ENCODE measurements at regions not wholly inside any gene's neighbourhood (a gene's known extent, or its start where the extent isn't known, plus 50 kb on each side); places are given as distances from the start of the nearest gene placed in this dataset.

DNA sequence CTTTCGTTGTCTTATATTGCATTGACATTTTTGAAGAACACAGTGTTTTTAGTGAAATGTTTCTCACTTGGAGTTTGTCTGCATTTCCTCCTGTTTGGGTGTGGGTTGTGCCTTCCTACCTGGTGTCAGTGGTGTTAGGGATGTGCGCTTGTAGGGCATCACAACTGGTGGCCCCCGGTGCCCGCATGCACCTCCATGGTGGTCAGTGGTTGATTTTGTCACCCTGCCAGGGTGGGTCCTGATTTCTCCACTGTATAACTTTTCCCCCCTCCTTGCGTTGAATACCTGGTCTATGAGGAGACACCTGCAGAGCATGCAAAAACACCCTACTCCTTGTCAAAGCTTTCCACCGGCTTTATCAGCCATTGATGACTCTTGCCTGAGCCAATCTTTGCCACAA is 132.9 kb downstream of the BARX1 start:
- H3K4me2 ChIP-seq (ENCODE audit: low read depth, low read length), result no peak overlapping the region
- BruUV-seq (replicated peaks), result no TSS peak
- in situ Hi-C loops (cut with HindIII; ENCODE audit: extremely low pct_ligation_motif_present, low pct_unique_long_range_greater_than_20kb) (loop anchor here (5.0 kb wide), 1 partner anchor 140 kb away; no protein-coding TSS in a partner anchor), intact Hi-C loops (cut with micrococcal nuclease; ENCODE audit: unreplicated experiment) (no loop called here)
- no peak overlapping the region for H3K27ac ChIP-seq (ENCODE audit: extremely low read length, insufficient read depth, low read length)
- WGBS (ENCODE audit: low lambda C conversion rate), result 24% methylated on average over 5 of the region's 6 CpGs
- H2AFZ ChIP-seq (ENCODE audit: low read length), result no peak overlapping the region
- ChIA-PET CTCF (ENCODE audit: low intra/inter-chr PET ratio, low total read pairs) (no interaction called here), POLR2A (no interaction called here)
- no peaks in the 10 kb centered on the region for H3K79me2 ChIP-seq (ENCODE audit: insufficient read depth, low read length)
- no peaks in the 10 kb centered on the region for H4K20me1 ChIP-seq (ENCODE audit: insufficient read depth, low read length)
- TF ChIP-seq TBX2 (CRISPR knock-in tag; IDR thresholded peaks at IDR 0.05; ENCODE audit: borderline replicate concordance) (no peak), SPEN (CRISPR knock-in tag; IDR thresholded peaks at IDR 0.05; ENCODE audit: low read depth) (no peak), SIN3B (IDR thresholded peaks at IDR 0.05; ENCODE audit: low read length) (no peak), ZNF451 (CRISPR knock-in tag; IDR thresholded peaks at IDR 0.05) (no peak), ZBTB7A (CRISPR knock-in tag; IDR thresholded peaks at IDR 0.05) (no peak), TAF1 (CRISPR knock-in tag; IDR thresholded peaks at IDR 0.05) (no peak), FOXK2 (IDR thresholded peaks at IDR 0.05) (no peak), SMAD1 (CRISPR knock-in tag; IDR thresholded peaks at IDR 0.05; ENCODE audit: borderline replicate concordance, low read depth) (no peak)
- TF ChIP-seq, protein P1, sequence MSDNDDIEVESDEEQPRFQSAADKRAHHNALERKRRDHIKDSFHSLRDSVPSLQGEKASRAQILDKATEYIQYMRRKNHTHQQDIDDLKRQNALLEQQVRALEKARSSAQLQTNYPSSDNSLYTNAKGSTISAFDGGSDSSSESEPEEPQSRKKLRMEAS (IDR thresholded peaks at IDR 0.05), result no peak
- no peaks in the 10 kb centered on the region for H3K4me1 ChIP-seq (ENCODE audit: insufficient read depth, low read length)
- no peak for ATAC-seq
- H3K36me3 ChIP-seq (replicated peaks in 1 of 2; ENCODE audit: control insufficient read depth in 1 of 2, insufficient read depth in 2 of 2, low read length in 2 of 2), result no peaks in the 10 kb centered on the region
- no peak for DNase-seq (ENCODE audit: low spot score)
- H3K9ac ChIP-seq (ENCODE audit: insufficient read depth, low read depth, low read length), result no peak overlapping the region
- no peak overlapping the region for H3K4me3 ChIP-seq (replicated peaks in 1 of 3; ENCODE audit: insufficient read depth in 1 of 3, low read depth in 2 of 3, low read length in 3 of 3)
- no peaks in the 10 kb centered on the region for H3K9me3 ChIP-seq (ENCODE audit: low read length)
- peaks cover 0 to 2% of the 10 kb centered on the region in 2 experiments; a peak in 2 of 5 replicates for H3K27me3 ChIP-seq (ENCODE audit: control insufficient read depth in 1 of 2, insufficient read depth in 2 of 2, low read length in 2 of 2)
- FAIRE-seq, result no peak

DNA sequence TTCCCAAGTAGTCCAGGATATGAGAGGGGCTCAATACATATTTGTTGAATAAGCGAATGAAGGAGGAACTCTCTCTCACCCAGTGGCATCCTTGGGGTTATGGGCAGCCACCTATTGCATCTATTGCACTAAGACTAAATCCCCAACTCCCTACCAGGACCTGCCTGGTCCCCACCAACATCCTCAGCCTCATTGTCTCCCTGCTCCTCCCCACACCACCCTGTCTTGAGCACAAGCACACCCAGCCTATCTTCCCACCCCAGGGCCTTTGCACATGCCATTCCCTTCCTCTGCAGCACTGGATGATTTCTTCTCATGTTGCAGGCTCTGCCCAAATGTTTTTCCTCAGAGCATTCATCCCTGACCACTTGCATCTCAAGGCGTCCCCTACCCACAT is 133.8 kb downstream of the BARX1 start:
- Histone ChIP-seq H3K4me1 (ENCODE audit: insufficient read depth, low read length) (no peaks in the 10 kb centered on the region), H3K36me3 (replicated peaks in 1 of 2; ENCODE audit: control insufficient read depth in 1 of 2, insufficient read depth in 2 of 2, low read length in 2 of 2) (no peaks in the 10 kb centered on the region), H4K20me1 (ENCODE audit: insufficient read depth, low read length) (no peaks in the 10 kb centered on the region), H3K4me3 (replicated peaks in 1 of 3; ENCODE audit: insufficient read depth in 1 of 3, low read depth in 2 of 3, low read length in 3 of 3) (no peak overlapping the region), H3K4me2 (ENCODE audit: low read depth, low read length) (no peak overlapping the region), H3K27me3 (ENCODE audit: control insufficient read depth in 1 of 2, insufficient read depth in 2 of 2, low read length in 2 of 2) (peaks cover 0 to 2% of the 10 kb centered on the region in 2 experiments; a peak in 2 of 5 replicates), H3K27ac (ENCODE audit: extremely low read length, insufficient read depth, low read length) (no peak overlapping the region), H3K9me3 (ENCODE audit: low read length) (no peaks in the 10 kb centered on the region), H3K79me2 (ENCODE audit: insufficient read depth, low read length) (no peaks in the 10 kb centered on the region), H3K9ac (ENCODE audit: insufficient read depth, low read depth, low read length) (no peak overlapping the region), H2AFZ (ENCODE audit: low read length) (no peak overlapping the region)
- BruUV-seq (replicated peaks), result no TSS peak
- 3% methylated on average over 1 of the region's 2 CpGs for WGBS (ENCODE audit: low lambda C conversion rate)
- DNase-seq (ENCODE audit: low spot score) (no peak), ATAC-seq (no peak), FAIRE-seq (no peak)
- CTCF ChIA-PET (ENCODE audit: low intra/inter-chr PET ratio, low total read pairs), result interaction anchor here (0.8 kb wide), 1 partner anchor 142 kb away, joined by 6 read pairs; no protein-coding TSS in a partner anchor
- intact Hi-C loops (cut with micrococcal nuclease; ENCODE audit: unreplicated experiment), result loop anchor here (2.0 kb wide), 1 partner anchor 141 kb away; no protein-coding TSS in a partner anchor
- in situ Hi-C loops (cut with HindIII; ENCODE audit: extremely low pct_ligation_motif_present, low pct_unique_long_range_greater_than_20kb), result loop anchor here (5.0 kb wide), 1 partner anchor 141 kb away; no protein-coding TSS in a partner anchor
- POLR2A ChIA-PET, result no interaction called here
- TF ChIP-seq ZNF577 (CRISPR knock-in tag; IDR thresholded peaks at IDR 0.05; ENCODE audit: borderline replicate concordance, low read depth), result no peak
- no peak for TF ChIP-seq MTF1 (CRISPR knock-in tag; IDR thresholded peaks at IDR 0.05)
- TF ChIP-seq MTA1 (CRISPR knock-in tag; IDR thresholded peaks at IDR 0.05; ENCODE audit: borderline replicate concordance), result no peak
- TF ChIP-seq, protein P2, sequence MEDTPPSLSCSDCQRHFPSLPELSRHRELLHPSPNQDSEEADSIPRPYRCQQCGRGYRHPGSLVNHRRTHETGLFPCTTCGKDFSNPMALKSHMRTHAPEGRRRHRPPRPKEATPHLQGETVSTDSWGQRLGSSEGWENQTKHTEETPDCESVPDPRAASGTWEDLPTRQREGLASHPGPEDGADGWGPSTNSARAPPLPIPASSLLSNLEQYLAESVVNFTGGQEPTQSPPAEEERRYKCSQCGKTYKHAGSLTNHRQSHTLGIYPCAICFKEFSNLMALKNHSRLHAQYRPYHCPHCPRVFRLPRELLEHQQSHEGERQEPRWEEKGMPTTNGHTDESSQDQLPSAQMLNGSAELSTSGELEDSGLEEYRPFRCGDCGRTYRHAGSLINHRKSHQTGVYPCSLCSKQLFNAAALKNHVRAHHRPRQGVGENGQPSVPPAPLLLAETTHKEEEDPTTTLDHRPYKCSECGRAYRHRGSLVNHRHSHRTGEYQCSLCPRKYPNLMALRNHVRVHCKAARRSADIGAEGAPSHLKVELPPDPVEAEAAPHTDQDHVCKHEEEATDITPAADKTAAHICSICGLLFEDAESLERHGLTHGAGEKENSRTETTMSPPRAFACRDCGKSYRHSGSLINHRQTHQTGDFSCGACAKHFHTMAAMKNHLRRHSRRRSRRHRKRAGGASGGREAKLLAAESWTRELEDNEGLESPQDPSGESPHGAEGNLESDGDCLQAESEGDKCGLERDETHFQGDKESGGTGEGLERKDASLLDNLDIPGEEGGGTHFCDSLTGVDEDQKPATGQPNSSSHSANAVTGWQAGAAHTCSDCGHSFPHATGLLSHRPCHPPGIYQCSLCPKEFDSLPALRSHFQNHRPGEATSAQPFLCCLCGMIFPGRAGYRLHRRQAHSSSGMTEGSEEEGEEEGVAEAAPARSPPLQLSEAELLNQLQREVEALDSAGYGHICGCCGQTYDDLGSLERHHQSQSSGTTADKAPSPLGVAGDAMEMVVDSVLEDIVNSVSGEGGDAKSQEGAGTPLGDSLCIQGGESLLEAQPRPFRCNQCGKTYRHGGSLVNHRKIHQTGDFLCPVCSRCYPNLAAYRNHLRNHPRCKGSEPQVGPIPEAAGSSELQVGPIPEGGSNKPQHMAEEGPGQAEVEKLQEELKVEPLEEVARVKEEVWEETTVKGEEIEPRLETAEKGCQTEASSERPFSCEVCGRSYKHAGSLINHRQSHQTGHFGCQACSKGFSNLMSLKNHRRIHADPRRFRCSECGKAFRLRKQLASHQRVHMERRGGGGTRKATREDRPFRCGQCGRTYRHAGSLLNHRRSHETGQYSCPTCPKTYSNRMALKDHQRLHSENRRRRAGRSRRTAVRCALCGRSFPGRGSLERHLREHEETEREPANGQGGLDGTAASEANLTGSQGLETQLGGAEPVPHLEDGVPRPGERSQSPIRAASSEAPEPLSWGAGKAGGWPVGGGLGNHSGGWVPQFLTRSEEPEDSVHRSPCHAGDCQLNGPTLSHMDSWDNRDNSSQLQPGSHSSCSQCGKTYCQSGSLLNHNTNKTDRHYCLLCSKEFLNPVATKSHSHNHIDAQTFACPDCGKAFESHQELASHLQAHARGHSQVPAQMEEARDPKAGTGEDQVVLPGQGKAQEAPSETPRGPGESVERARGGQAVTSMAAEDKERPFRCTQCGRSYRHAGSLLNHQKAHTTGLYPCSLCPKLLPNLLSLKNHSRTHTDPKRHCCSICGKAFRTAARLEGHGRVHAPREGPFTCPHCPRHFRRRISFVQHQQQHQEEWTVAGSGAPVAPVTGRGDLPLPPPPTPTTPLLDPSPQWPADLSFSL (CRISPR knock-in tag; IDR thresholded peaks at IDR 0.05), result no peak

All from HepG2 (cell line).